ENCODE measurements at regions not wholly inside any gene's neighbourhood (a gene's known extent, or its start where the extent isn't known, plus 50 kb on each side); places are given as distances from the start of the nearest gene placed in this dataset.

DNA sequence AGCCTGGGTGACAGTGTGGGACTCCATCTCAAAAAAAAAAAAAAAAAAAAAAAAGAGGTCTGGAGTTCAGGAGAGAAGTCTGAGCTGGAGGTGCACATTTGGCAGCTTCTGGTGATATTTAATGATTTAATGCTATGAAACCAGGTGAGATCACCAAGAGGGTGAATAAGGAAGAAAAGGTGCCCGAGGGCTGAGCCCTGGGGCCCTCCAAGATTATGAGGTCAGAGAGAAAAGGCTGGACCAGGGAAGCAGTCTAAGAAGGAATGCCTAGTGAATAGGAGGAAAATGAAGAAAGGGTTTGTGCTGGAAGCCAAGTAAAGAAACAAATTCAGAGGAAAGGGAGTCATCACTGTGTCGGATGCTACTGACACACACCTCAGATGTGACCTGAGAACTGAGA is 88.0 kb upstream of the PELI1 start:
- TF ChIP-seq, protein P1, sequence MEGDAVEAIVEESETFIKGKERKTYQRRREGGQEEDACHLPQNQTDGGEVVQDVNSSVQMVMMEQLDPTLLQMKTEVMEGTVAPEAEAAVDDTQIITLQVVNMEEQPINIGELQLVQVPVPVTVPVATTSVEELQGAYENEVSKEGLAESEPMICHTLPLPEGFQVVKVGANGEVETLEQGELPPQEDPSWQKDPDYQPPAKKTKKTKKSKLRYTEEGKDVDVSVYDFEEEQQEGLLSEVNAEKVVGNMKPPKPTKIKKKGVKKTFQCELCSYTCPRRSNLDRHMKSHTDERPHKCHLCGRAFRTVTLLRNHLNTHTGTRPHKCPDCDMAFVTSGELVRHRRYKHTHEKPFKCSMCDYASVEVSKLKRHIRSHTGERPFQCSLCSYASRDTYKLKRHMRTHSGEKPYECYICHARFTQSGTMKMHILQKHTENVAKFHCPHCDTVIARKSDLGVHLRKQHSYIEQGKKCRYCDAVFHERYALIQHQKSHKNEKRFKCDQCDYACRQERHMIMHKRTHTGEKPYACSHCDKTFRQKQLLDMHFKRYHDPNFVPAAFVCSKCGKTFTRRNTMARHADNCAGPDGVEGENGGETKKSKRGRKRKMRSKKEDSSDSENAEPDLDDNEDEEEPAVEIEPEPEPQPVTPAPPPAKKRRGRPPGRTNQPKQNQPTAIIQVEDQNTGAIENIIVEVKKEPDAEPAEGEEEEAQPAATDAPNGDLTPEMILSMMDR (IDR thresholded peaks at IDR 0.05), result no peak
- no peak for TF ChIP-seq POLR2A (IDR thresholded peaks at IDR 0.05)
- 86 to 89% methylated on average over 2 of the region's 2 CpGs for WGBS, 2 donors
- no peak overlapping the region for H3K4me3 ChIP-seq (ENCODE audit: low read depth, poor library complexity, severe bottlenecking)
- intact Hi-C loops (cut with DNase I; ENCODE audit: low total_unique reads), result no loop called here
- DNase-seq (ENCODE audit: low spot score in 2 of 2), result no peak

DNA sequence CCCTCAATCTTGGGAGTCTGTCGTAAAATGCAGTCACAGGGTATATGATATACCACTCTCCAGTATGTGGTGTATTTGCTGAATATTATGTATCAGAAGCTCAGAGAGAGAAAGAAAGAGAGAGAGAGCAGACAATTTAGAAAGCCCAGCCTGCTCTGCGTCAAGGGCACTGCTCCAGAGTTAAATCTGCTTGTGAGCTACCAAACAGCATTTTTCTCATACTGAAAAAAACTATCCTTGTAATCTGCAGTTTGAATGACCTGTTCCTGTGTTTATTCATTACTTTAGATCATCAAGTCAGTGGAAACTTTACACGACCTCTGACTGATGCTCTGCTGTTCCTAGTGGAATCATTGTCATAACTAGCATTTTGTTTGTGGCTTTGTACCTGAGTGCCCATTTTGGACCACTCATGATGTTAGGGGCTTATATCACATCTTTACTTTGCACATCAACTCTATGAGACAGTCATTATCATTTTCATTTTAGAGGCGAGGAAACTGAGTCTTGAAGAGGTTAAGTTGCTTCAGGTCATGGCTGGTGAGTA is 89.2 kb upstream of the PELI1 start:
- DNase-seq (ENCODE audit: low spot score in 2 of 2), result no peak
- 75 to 78% methylated on average over 4 of the region's 4 CpGs for WGBS, 2 donors
- H3K4me3 ChIP-seq (ENCODE audit: low read depth, poor library complexity, severe bottlenecking), result no peak overlapping the region
- intact Hi-C loops (cut with DNase I; ENCODE audit: low total_unique reads), result no loop called here
- TF ChIP-seq, protein P1 (IDR thresholded peaks at IDR 0.05), result no peak
- no peak for TF ChIP-seq POLR2A (IDR thresholded peaks at IDR 0.05)

DNA sequence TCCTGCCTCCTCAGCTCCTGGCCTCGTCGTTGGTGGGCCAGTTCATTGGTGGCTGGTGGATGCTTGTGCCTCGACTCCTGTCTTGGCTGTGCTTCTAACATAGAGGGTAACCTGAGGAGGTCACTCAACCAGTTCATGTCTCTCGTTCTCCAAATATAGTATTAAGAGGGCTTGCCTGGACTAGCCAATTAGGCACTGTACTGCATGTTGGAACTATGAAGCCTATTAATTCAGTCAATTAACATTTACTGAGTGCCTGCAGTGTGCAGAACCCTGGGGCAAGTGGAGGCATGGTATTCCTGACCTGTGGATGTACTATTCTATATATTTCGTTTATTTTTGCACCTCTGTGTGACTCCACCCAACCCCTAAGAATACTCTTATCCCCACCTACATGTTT is 89.9 kb upstream of the PELI1 start:
- 57 to 59% methylated on average over 5 of the region's 5 CpGs for WGBS, 2 donors
- H3K4me3 ChIP-seq (ENCODE audit: low read depth, poor library complexity, severe bottlenecking), result no peak overlapping the region
- TF ChIP-seq, protein P1 (IDR thresholded peaks at IDR 0.05), result no peak
- intact Hi-C loops (cut with DNase I; ENCODE audit: low total_unique reads), result no loop called here
- DNase-seq (ENCODE audit: low spot score in 2 of 2), result no peak

DNA sequence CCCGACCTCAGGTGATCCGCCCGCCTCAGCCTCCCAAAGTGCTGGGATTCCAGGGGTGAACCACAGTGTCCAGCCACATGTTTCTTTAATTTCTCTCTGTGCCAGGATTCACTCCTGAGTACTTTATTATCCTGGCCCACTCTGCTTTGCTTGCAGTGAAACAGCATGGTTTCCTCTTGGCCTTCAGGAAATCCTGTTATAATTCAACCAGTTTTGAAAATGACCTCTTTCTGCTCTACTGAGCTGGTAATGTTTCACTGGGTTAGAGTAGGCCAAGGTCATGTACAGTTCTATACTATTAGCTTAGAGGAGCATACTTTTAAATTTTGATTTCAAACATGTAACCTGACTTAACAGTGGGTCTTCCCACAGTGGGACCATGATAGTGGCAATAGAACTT is 90.6 kb upstream of the PELI1 start:
- 71 to 86% methylated on average over 3 of the region's 3 CpGs for WGBS, 2 donors
- intact Hi-C loops (cut with DNase I; ENCODE audit: low total_unique reads), result no loop called here
- no peak for DNase-seq (ENCODE audit: low spot score in 2 of 2)
- no peak for TF ChIP-seq POLR2A (IDR thresholded peaks at IDR 0.05)
- TF ChIP-seq, protein P1 (IDR thresholded peaks at IDR 0.05), result no peak
- no peak overlapping the region for H3K4me3 ChIP-seq (ENCODE audit: low read depth, poor library complexity, severe bottlenecking)

DNA sequence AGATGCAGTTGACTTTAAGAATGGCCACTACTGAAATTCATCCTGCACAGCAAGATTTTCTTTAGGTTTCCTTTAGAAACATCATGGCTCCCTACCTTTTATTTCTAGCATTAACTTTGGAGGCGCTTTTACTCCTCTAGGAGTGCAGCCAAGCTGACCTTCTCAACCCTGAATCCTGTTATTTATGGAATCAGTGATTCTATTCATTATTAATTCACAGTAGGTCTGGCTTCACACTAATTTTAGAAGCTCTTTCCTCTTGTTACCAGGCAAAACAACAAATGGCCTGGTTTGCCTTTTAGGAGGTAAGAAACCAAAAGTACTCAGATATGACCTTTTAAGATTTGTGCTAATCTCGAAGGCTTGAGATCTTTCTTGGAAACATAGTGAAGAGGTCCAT is 93.0 kb upstream of the PELI1 start:
- DNase-seq (ENCODE audit: low spot score in 2 of 2), result no peak
- TF ChIP-seq, protein P1 (IDR thresholded peaks at IDR 0.05), result no peak
- TF ChIP-seq POLR2A (IDR thresholded peaks at IDR 0.05), result no peak
- intact Hi-C loops (cut with DNase I; ENCODE audit: low total_unique reads), result no loop called here
- 82 to 85% methylated on average over 2 of the region's 2 CpGs for WGBS, 2 donors
- no peak overlapping the region for H3K4me3 ChIP-seq (ENCODE audit: low read depth, poor library complexity, severe bottlenecking)

DNA sequence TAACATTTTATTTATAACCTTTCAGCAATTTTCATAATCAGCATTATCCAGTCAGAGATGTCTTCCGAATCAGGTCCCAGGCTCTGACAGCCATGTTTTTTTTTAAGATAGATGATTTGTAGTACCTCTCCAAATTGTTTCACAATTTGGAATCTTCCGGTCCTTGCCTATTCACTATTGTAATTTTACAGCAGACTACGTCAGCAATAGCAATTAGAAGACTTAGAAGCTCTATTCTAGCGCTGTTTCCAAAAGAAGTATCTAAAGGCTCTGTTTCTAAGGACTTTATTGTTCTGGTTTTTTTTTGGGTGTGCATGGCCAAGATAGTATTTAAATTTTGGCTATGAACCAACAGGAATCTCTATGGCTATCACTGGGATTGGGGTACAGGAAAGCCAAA is 94.6 kb upstream of the PELI1 start:
- WGBS, 2 donors, result 77% methylated on average over 4 of the region's 4 CpGs

More for the DNA sequence above, 94.6 kb upstream of the PELI1 start:
- TF ChIP-seq, protein P1 (IDR thresholded peaks at IDR 0.05), result no peak
- TF ChIP-seq POLR2A (IDR thresholded peaks at IDR 0.05), result no peak
- intact Hi-C loops (cut with DNase I; ENCODE audit: low total_unique reads), result no loop called here
- H3K4me3 ChIP-seq (ENCODE audit: low read depth, poor library complexity, severe bottlenecking), result no peak overlapping the region
- DNase-seq (ENCODE audit: low spot score in 2 of 2), result no peak

Data from lower leg skin (tissue), 4 donors.